Tibial nerve (tissue), 4 donors: ENCODE measurements at regions not wholly inside any gene's neighbourhood (a gene's known extent, or its start where the extent isn't known, plus 50 kb on each side); places are given as distances from the start of the nearest gene placed in this dataset.

Experiments used
- CTCF ChIP-seq, 5 experiments: fragments of 200-600 bp in 3 of 5; fragments of 450-650 bp in 2 of 5; sonication (generic) in 3 of 5; IDR thresholded peaks; one replicate each; pipeline ENCODE4 v1.5.1; 2016 to 2019; ENCODE audit warnings: antibody characterized with exemption in 5 of 5, mild to moderate bottlenecking in 3 of 5, moderate library complexity in 2 of 5
- EP300 ChIP-seq, 2 donors: sonication (generic); formaldehyde crosslinking; IDR thresholded peaks; one replicate each; pipeline ENCODE4 v1.6.1; 2017; ENCODE audit warnings: antibody characterized with exemption in 2 of 2, mild to moderate bottlenecking in 1 of 2
- POLR2A ChIP-seq, 2 donors: fragments of 450-650 bp; IDR thresholded peaks; one replicate each; pipeline ENCODE4 v1.6.1; 2017; ENCODE audit warnings: antibody characterized with exemption in 2 of 2, mild to moderate bottlenecking in 2 of 2, moderate library complexity in 2 of 2

GRCh38 chr7:85821926-85822325 lies 635.1 kb upstream of the SEMA3D start:
- no peak for TF ChIP-seq CTCF (IDR thresholded peaks at IDR 0.05)
- no peak for TF ChIP-seq POLR2A (IDR thresholded peaks at IDR 0.05)
- TF ChIP-seq EP300 (IDR thresholded peaks at IDR 0.05) = no peak
